SK-N-SH (cell line): ENCODE measurements at regions not wholly inside any gene's neighbourhood (a gene's known extent, or its start where the extent isn't known, plus 50 kb on each side); places are given as distances from the start of the nearest gene placed in this dataset.

Source experiments
- CTCF ChIA-PET: fragments of 300-600, 350-600 bp; formaldehyde crosslinking; extraction: SDS; loops from one replicate; lab custom pipeline; 2021; lab: Yijun Ruan, JAX
- POLR2A ChIA-PET: fragments of 350-600 bp; sonication (Branson Sonifier 250); formaldehyde crosslinking; extraction: SDS; loops from one replicate; lab custom pipeline; 2020; ENCODE audit warnings: antibody characterized with exemption, inconsistent platforms; lab: Yijun Ruan, JAX
- DNase-seq: peaks from one replicate; pipeline ENCODE4 v3.0.0; 2012
- H2AFZ ChIP-seq: fragments of 200-600 bp; sonication (generic); 2 replicates; pipeline ENCODE4 v1.8.1; 2016; ENCODE audit warnings: antibody characterized with exemption, mild to moderate bottlenecking, low read depth
- H3F3A ChIP-seq: fragments of 200-600 bp; sonication (generic); replicated peaks from 2 replicates; pipeline ENCODE3; 2016; ENCODE audit warnings: antibody characterized with exemption, mild to moderate bottlenecking; ENCODE audit not compliant: insufficient read depth
- H3K27ac ChIP-seq, 2 experiments: fragments of 200-500 bp in 1 of 2; fragments of 200-600 bp in 1 of 2; sonication (Bioruptor generic) in 1 of 2; sonication (generic), shearing (Covaris generic) in 1 of 2; 2 replicates each; pipeline versions ENCODE4 v1.5.1 to v1.6.1; 2014 to 2016; ENCODE audit warnings: low read depth in 2 of 2, inconsistent platforms in 1 of 2, low read length in 1 of 2, mild to moderate bottlenecking in 1 of 2, mixed read lengths in 1 of 2
- H3K27me3 ChIP-seq: fragments of 200-600 bp; sonication (generic), shearing (Covaris generic); 2 replicates; pipeline ENCODE4 v1.6.1; 2016; ENCODE audit warnings: mixed run types; ENCODE audit not compliant: insufficient read depth
- H3K36me3 ChIP-seq, 2 experiments: fragments of 200-500 bp in 1 of 2; fragments of 200-600 bp in 1 of 2; sonication (Bioruptor generic) in 1 of 2; sonication (generic) in 1 of 2; replicated peaks in 1 of 2; 2 replicates each; pipeline versions ENCODE3 to v1.5.1; 2014 to 2016; ENCODE audit warnings: low read length in 1 of 2, mild to moderate bottlenecking in 1 of 2; ENCODE audit not compliant: insufficient read depth in 2 of 2, control insufficient read depth in 1 of 2
- H3K4me1 ChIP-seq, 2 experiments: fragments of 200-500 bp in 1 of 2; fragments of 200-600 bp in 1 of 2; sonication (Bioruptor generic) in 1 of 2; sonication (generic), shearing (Covaris generic) in 1 of 2; 2 replicates each; pipeline versions ENCODE4 v1.5.1 to v1.6.1; 2014 to 2016; ENCODE audit warnings: low read depth in 1 of 2, low read length in 1 of 2, mixed run types in 1 of 2; ENCODE audit not compliant: insufficient read depth in 2 of 2, control insufficient read depth in 1 of 2
- H3K4me2 ChIP-seq: fragments of 200-600 bp; sonication (generic), shearing (Covaris generic); 2 replicates; pipeline ENCODE4 v1.6.1; 2017; ENCODE audit warnings: mixed run types
- H3K4me3 ChIP-seq, 2 experiments: fragments of 200-500 bp in 1 of 2; fragments of 200-600 bp in 1 of 2; sonication (Bioruptor generic) in 1 of 2; sonication (generic), shearing (Covaris generic) in 1 of 2; 2 replicates each; pipeline versions ENCODE4 v1.5.1 to v1.8.1; 2014 to 2016; ENCODE audit warnings: low read depth in 2 of 2, inconsistent platforms in 1 of 2, low read length in 1 of 2, mild to moderate bottlenecking in 1 of 2, mixed read lengths in 1 of 2, moderate library complexity in 1 of 2
- H3K79me2 ChIP-seq: fragments of 200-600 bp; sonication (generic); 2 replicates; pipeline ENCODE4 v1.8.1; 2017; ENCODE audit warnings: mild to moderate bottlenecking; ENCODE audit not compliant: insufficient read depth
- H3K9ac ChIP-seq: fragments of 200-600 bp; sonication (generic); 2 replicates; pipeline ENCODE4 v1.6.1; 2017; ENCODE audit warnings: mixed run types
- H3K9me2 ChIP-seq: fragments of 200-600 bp; sonication (generic); 2 replicates; pipeline ENCODE4 v1.6.1; 2017; ENCODE audit warnings: mixed run types
- H3K9me3 ChIP-seq: fragments of 200-600 bp; sonication (generic); 2 replicates; pipeline ENCODE4 v1.6.1; 2017; ENCODE audit warnings: mixed run types, mild to moderate bottlenecking, moderate library complexity
- H4K20me1 ChIP-seq: fragments of 200-600 bp; sonication (generic); 2 replicates; pipeline ENCODE4 v1.6.1; 2017; ENCODE audit warnings: mild to moderate bottlenecking, mixed run types; ENCODE audit not compliant: insufficient read depth
- CHD2 ChIP-seq: fragments of 150-350 bp; IDR thresholded peaks from 2 replicates; pipeline ENCODE4 v1.6.1; 2018; ENCODE audit warnings: low read length; ENCODE audit not compliant: partially characterized antibody
- FOSL2 ChIP-seq: IDR thresholded peaks from 2 replicates; pipeline ENCODE4 v1.4.0; 2012; ENCODE audit warnings: low read depth, mild to moderate bottlenecking, moderate library complexity, borderline replicate concordance
- GABPA ChIP-seq: IDR thresholded peaks from 2 replicates; pipeline ENCODE4 v1.4.0; 2012; ENCODE audit warnings: low read depth, mild to moderate bottlenecking
- GATA2 ChIP-seq: sonication (generic); formaldehyde crosslinking; IDR thresholded peaks from 2 replicates; pipeline ENCODE4 v1.5.0; 2020; ENCODE audit warnings: mild to moderate bottlenecking, missing genetic modification reagents
- IRF3 ChIP-seq: fragments of 150-350 bp; IDR thresholded peaks from 2 replicates; pipeline ENCODE4 v1.6.1; 2016; ENCODE audit warnings: mild to moderate bottlenecking, low read depth, low read length
- MAX ChIP-seq: IDR thresholded peaks from 2 replicates; pipeline ENCODE4 v1.4.0; 2012; ENCODE audit warnings: low read depth
- MXI1 ChIP-seq: IDR thresholded peaks from 2 replicates; pipeline ENCODE4 v1.6.1; 2012; ENCODE audit warnings: mild to moderate bottlenecking, low read depth, low read length, improper control_type of control experiment
- NFIC ChIP-seq: IDR thresholded peaks from 2 replicates; pipeline ENCODE4 v1.4.0; 2012; ENCODE audit warnings: borderline replicate concordance
- PBX3 ChIP-seq: IDR thresholded peaks from 2 replicates; pipeline ENCODE4; 2012
- REST ChIP-seq: IDR thresholded peaks from 2 replicates; pipeline ENCODE4 v1.6.1; 2012; ENCODE audit warnings: mild to moderate bottlenecking, low read depth, low read length, moderate library complexity
- RFX5 ChIP-seq: IDR thresholded peaks from 2 replicates; pipeline ENCODE4 v1.6.1; 2012; ENCODE audit warnings: mild to moderate bottlenecking, improper control_type of control experiment, low read length
- SIN3A ChIP-seq: IDR thresholded peaks from 2 replicates; pipeline ENCODE4 v1.6.1; 2012; ENCODE audit warnings: low read depth, mild to moderate bottlenecking, low read length, moderate library complexity, borderline replicate concordance
- WGBS: methylation state at CpG from one replicate; pipeline ENCODE4 v1.1.6; 2017; ENCODE audit warnings: low lambda C conversion rate; 5-methylcytosine and 5-hydroxymethylcytosine counted together

- TF ChIP-seq MXI1 (no peak), NFIC (no peak), MAX (no peak), IRF3 (no peak), FOSL2 (no peak), RFX5 (no peak)
- TF ChIP-seq, all 33 proteins: peak for 0
Observed at GRCh38 chr11:71060391-71060791, 192.0 kb downstream of the SHANK2 start (continued).

- CTCF ChIA-PET, result interaction anchor here (0.8 kb wide), 1 partner anchor 245 kb away, joined by 3 read pairs; no protein-coding TSS in a partner anchor
Observed at GRCh38 chr11:71059662-71060061, 192.7 kb downstream of the SHANK2 start.

More at GRCh38 chr11:71059662-71060061, 192.7 kb downstream of the SHANK2 start:
- Histone ChIP-seq H3K27me3 (no peaks in the 10 kb centered on the region), H3K27ac (no peak overlapping the region), H4K20me1 (no peaks in the 10 kb centered on the region), H3F3A (no peaks in the 10 kb centered on the region), H3K9ac (no peak overlapping the region), H3K79me2 (no peaks in the 10 kb centered on the region), H3K9me2 (no peaks in the 10 kb centered on the region), H3K4me3 (no peak overlapping the region), H3K9me3 (no peaks in the 10 kb centered on the region), H2AFZ (no peak overlapping the region), H3K4me1 (no peaks in the 10 kb centered on the region), H3K36me3 (no peaks in the 10 kb centered on the region), H3K4me2 (no peak overlapping the region)
- POLR2A ChIA-PET, result no interaction called here
- DNase-seq, result no peak
- no peak for TF ChIP-seq FOSL2
- TF ChIP-seq CHD2, result no peak
- no peak for TF ChIP-seq GABPA
- TF ChIP-seq GATA2 (CRISPR knock-in tag), result no peak
- no peak for TF ChIP-seq REST
- TF ChIP-seq SIN3A, result no peak
- no peak for TF ChIP-seq PBX3
- WGBS, result 63% methylated on average over 11 of the region's 12 CpGs
